Lung microvascular endothelial cell (primary cell): ENCODE measurements at regions not wholly inside any gene's neighbourhood (a gene's known extent, or its start where the extent isn't known, plus 50 kb on each side); places are given as distances from the start of the nearest gene placed in this dataset.
"Not testable (repeated sequence)": the region's sequence is repeated elsewhere in the genome, so short reads cannot be mapped to it uniquely, and the experiment has no call there.

ENCODE experiments used
- DNase-seq, 2 donors: peaks; one replicate each; pipeline versions ENCODE4 v3.0.0 to v3.0.0-alpha.2; 2010; ENCODE audit warnings: low read depth in 2 of 2

DNA sequence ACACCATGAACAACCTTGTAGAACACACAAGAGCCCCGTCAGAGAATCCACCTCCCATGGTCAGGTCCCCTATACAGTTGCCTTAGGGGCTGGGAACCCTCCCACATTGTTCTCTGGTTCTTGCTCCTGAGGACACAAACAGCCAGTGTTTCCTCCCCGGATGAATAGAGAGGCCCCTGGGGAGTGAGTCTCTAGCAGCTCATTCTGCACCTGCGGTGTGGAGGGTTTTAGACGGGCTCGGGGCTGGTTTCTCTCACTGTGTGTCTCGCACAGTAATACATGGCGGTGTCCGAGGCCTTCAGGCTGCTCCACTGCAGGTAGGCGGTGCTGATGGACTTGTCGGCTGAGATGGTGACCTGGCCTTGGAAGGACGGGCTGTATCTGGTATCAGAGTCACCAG, 1052.1 kb downstream of the TMEM121 start:
- DNase-seq: no peak

DNA sequence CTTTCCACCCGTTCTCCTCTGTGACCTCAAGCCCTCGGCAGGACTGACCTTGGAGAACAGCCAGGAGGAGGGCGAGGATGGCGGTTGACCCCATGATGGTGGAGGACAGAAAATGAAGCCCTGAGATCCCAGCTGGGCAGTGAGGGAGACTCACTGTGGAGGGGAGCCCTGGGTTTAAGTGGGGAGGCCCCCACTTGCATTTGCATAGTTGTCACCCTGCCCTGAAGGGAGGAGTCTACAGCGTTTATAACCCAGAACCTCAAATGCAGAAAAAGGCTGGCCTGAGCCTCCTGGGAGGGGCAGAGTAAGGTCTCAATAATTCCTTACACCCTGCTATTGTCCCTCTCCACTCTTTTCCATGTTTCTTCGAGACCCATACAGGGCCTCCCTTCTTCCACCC, 1052.7 kb downstream of the TMEM121 start:
- no peak for DNase-seq

DNA sequence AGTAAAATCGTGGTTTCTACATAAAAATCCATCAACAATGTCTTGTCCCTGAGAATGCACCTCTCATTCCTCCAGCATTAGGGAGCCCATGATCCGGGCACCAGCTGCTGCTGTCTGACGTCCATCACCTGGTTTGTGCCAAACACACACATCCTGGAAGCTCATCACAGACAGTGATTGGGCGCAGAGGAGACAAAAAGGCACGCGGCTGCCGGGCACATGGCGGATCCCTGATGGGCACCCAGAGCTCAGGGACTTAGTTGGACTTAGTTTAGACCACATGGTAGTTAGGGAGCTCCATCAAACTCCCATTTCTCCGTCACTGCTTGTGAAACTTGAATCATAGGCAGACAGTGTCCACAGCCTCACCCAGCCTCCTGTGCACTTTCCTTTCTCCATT, 1059.3 kb downstream of the TMEM121 start:
- DNase-seq: no peak

DNA sequence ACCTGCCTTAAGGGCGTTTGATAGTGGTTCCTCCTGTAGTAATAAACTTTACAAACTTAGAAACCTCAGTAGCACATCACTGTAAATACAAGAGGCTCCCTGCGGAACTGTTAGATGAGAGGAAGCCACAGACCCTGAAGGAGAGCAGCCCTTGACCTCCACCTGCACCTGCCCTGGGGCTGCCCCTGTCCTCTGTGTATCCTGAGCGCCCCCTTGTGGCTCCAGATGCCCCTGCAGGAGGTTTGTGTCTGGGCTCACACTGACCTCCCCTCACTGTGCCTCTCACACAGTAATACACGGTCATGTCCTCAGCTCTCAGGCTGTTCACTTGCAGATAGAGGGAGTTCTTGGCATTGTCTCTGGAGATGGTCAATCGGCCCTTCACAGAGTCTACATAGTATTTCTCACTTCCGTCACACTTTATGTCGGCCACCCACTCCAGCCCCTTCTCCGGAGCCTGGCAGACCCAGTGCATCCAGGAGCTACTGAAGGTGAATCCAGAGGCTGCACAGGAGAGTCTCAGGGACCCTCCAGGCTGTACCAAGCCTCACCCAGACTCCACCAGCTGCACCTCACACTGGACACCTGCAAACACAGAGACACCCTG, 1059.8 kb downstream of the TMEM121 start:
- DNase-seq: no peak

DNA sequence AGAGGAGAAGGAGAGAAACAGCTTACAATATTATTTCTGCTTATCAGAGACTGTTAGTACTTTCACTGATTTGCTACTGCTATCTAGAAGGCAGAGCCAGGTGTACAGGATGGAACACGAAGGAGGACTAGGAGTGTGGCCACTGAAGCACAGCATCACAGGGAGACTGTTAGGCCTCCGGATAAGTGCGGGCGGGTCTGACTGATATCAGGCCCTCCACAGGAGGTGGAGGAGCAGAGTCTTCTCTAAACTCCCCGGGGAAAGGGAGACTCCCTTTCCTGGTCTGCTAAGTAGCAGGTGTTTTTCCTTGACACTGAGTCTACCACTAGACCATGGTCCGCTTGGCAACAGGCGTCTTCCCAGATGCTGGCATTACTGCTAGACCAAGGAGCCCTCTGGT, 1065.2 kb downstream of the TMEM121 start:
- not testable (repeated sequence) for DNase-seq

DNA sequence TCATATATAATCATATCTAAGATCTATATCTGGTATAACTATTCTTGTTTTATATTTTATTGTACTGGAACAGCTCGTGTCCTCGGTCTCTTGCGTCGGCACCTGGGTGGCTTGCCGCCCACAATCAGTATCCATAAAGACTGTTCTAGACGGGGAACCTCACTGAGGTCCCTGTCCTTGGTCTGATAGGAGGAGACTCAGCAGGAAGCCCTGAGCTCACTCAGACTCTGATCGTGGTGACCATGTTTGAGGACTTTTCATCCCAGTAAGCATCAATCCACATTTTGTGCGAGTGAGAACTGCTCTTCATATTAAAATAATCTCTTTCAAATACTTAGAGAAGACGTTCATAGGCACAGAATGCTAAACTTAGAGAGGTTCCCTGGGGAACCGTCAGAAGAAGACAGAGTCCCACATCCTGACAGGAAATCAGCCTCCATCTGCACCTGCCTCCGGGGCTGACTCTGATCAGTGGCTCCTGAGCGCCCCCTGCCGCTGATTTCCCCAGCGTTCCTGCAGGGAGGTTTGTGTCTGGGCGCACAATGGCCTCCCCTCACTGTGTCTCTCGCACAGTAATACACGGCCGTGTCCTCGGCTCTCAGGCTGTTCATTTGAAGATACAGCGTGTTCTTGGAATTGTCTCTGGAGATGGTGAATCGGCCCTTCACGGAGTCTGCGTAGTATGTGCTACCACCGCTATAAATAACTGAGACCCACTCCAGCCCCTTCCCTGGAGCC, 1065.9 kb downstream of the TMEM121 start:
- DNase-seq: not testable (repeated sequence)

DNA sequence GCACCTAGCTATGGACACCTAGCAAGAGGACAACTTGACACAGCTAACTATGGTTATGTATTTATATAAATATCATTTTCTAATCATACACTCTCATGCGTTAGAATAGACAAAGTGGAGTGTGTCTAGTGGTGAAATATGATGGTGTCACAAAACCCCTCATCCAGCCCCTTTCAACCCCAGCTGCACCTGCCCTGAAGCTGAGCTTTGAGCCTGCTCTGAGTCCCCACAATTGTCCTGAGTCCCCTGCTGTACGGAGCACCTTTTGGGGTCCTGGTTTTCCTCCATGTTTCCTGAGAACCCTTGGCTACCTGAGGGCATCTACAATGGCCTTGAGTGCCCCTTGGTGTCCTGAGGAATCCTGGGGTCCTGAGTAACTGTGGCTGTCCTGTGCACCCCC, 1072.8 kb downstream of the TMEM121 start:
- DNase-seq: no peak

DNA sequence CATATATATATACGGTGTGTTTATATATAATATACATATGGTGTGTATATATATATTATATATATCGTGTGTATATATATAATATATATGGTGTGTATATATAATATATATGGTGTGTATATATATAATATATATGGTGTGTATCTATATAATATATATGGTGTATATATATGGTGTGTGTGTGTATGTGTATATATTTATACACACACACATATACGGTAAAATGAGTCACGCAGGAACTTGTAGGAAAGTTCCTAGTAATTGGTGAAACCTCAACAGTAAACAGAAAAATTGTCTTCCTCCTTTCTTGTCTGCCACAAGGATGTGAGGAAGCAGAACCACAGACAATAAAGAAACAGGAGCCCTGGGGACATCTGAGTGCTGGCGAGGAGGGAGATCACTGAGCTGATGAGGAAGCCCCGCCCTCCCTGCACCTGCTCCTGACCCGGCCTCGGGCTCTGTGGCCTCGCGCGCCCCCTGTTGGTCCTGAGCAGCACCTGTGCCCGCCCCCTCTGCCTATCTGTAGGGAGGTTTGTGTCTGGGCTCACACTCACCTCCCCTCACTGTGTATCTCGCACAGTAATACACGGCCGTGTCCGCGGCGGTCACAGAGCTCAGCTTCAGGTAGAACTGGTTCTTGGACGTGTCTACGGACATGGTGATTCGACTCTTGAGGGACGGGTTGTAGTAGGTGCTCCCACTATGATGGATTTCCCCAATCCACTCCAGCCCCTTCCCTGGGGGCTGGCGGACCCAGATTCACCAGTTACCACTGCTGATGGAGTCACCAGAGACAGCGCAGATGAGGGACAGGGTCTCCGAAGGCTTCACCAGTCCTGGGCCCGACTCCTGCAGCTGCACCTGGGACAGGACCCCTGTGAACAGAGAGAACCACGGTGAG, 1079.4 kb downstream of the TMEM121 start:
- DNase-seq: peak in 1 of 2 donors; percentile 5

DNA sequence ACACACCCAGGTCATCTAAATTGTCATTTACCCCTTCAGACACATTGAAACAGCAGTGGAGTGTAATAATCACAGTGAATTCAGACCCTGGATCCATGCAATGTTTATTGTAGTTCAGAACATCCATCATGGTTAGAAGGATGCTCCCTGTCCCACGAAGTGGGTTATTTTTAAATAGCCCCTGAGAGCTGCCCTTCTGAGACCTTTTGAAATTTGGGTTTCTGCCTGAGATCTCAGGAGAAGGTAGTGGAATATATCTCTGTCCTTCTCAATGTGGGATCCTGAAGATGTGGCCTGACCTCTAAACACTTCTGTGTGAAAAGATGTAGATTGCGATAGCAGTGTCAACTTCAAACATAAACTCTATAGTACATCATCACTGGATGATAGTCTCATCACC, 1080.6 kb downstream of the TMEM121 start:
- DNase-seq: no peak

DNA sequence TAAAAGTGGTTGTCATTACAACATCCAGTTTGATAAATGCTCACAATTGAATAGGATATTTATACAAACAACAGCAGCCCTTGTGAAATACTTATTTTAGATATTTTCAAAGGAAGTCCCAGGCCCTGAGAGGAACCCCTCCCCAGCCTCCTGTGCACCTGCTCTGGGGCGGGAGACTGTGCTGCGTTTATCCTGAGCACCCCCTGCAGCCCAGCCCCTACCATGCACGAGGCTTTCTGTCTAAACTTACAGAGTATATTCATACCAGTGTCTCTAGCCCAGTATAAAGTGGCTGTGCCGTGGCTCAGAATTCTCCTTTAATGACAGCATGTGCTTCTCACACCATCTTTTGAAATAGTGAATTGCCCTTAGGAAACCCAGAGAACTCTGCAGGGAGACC, 1084.3 kb downstream of the TMEM121 start:
- no peak for DNase-seq

DNA sequence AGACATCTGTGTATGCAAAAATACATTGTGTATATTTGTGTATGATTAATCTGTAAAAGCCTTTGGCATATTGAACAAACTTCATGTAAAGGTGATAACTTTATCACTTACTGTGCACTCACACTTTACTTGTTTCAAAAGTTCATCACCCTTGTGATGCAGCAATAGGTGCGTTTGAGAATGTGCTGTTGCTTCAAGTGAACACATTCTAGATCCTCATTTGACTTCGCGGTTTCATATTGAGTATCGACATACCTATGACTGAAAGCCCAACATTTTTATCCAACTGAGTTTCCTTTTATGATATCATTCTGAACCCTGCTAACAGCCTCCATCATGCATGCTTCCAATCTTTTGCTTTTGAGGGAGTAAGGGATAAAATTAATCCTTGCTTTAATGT, 1086.9 kb downstream of the TMEM121 start:
- no peak for DNase-seq

DNA sequence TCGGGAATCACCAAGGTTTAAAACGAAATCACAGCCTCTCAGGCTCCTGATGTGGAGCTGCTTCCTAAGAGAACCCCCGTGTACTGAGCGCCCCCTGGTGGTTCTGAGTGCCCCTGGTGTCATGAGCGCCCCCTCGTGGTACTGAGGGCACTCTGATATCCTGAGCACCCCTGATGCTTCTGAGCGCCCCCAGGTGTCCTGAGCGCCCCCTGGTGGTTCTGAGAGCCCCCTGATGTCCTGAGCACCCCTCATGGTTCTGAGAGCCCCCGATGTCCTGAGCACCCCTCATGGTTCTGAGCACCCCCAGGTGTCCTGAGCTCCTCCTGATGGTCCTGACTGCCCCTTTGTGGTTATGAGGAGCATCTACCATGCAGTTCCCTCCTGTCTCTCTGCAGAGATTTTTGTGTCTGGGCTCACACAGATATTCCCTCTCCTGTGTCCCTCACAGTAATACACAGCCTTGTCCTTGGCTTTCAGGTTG, 1092.1 kb downstream of the TMEM121 start:
- peak; percentile 12 to 13 for DNase-seq

DNA sequence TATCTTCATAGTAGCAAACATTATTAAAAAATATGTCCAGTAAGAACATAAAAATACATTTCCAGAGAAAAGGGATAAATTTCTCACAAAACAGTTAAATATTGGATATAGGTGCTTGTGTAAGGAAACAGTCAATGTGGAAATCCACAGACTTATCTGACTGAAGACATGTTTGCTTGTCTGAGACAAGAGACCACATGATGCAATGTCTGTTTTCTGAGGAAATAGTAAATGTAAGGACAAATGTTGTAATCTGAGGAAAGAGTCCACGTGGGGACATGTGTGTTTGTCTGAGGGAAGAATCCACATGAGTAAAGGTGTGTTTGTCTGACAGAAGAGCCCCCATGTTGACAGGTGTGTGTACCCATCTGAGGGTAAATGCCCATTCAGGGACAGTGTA, 1093.2 kb downstream of the TMEM121 start:
- DNase-seq: no peak

DNA sequence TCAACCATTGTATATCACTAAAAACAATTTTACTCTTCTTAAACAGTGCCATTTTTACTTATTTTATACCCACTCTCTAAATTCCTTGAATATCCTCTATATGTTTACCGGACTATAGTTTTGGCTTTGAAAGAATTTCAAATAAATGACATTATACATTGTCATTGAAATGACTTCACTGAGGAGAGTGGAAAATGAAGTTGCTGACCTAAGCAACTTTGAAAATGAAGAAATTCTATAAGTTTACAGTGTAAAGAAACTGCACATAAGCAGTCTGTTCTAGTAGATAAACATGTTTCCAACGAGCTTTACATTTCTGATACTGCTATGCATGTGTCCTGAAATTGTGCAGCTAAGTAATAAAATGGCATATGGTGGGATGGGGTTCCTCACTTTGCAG, 1094.0 kb downstream of the TMEM121 start:
- no peak for DNase-seq

DNA sequence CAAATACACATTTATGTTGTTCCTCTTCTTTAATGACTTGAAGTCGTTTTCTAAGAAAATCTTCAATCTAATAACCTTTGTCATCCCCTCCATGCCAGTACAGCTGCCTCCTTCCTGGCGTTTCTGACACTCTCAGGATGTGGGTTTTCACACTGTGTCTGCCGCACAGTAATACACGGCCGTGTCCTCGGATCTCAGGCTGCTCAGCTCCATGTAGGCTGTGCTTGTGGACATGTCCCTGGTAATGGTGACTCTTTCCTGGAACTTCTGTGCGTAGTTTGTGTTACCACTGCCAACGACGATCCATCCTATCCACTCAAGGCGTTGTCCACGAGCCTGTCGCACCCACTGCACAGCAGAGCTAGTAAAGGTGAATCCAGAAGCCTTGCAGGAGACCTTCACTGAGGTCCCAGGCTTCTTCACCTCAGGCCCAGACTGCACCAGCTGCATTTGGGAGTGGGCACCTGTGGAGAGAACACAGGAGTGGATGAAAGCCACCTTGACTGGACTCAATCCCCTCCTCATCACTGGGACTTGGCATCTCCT, 1095.9 kb downstream of the TMEM121 start:
- no peak for DNase-seq

DNA sequence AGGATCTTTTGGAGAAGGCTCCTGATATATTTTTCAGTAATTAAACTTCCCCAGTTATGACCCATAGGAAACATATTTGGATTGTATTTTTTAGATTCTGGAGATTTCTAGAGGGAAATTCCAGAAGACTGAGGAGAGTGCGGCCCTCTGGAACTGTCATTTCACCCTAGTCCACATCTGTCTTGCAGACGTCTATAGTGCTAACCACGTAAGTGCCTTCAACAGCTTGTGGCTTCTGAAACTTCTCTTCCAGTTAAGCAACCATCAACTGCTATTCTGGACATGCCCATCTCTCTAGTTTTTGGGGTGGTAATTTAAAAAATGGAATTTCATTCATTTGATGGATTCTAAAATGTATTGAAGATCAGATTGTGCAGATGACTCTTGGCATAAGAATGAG, 1098.8 kb downstream of the TMEM121 start:
- no peak for DNase-seq

DNA sequence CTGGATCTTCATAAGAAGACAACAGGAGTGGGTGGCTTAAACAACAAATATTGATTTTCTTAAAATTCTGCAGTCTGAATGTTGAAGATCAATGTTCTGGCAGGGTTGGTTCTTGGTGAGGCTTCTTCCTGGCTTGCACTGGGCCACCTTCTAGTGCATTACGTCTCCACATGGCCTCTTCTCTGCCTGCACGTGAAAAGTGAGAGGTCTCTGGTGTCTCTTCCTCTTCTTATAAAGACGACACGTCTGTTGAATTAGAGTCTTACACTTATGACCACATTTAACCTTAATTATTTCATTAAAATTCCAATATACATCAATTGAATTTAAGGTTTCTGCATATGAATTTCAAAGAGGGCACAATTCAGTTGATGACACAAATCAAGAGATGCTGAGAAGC, 1100.1 kb downstream of the TMEM121 start:
- DNase-seq: not testable (repeated sequence)

DNA sequence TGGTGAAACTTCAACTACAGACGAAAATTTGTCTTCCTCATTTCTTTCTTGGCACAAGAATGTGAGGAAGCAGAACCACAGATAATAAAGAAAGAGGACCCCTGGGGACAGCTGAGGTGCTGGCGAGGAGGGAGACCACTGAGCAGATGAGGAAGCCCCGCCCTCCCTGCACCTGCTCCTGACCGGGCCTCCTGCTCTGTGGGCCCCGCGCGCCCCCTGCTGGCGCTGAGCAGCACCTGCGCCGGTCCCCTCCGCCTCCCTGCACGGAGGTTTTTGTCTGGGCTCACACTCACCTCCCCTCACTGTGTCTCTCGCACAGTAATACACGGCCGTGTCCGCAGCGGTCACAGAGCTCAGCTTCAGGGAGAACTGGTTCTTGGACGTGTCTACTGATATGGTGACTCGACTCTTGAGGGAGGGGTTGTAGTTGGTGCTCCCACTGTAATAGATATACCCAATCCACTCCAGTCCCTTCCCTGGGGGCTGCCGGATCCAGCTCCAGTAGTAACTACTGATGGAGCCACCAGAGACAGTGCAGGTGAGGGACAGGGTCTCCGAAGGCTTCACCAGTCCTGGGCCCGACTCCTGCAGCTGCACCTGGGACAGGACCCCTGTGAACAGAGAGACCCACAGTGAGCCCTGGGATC, 1100.7 kb downstream of the TMEM121 start:
- peak; percentile 3 to 31 for DNase-seq

DNA sequence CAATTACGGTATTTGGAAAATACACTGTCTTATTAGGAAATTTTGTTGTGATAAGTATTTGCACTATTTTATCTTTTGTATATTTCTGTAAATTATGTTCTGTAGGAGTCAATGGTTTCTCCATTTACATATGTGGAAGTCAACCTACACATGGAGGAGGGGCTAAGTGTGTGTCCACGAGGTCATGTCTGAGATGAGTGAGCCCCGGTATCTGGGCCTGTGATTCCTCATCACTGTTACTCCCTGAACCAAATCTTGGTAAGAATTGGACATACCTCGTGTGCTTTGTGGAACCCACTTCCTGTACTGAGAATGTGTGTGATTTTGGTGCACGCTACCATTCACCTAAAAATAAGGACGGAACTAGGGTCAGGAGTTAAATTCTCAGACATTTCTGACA, 1105.5 kb downstream of the TMEM121 start:
- no peak for DNase-seq

DNA sequence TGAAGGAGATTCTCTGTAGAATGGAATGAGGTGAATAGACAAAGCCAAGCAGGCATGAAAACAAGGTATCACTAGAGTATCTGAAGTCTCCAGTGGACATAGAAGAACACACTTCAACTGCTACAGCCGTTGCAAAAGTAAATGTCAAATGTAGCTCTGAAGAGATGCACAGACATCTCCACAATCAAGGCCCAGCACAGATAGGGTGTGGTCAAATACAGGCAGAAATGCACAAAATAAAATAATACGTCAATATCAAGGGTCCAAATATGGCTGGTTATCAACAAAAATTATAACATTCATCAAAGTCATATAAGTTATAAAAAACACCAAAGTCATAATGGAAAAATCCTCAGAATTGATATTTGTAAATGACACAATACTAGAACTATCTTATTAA, 1107.3 kb downstream of the TMEM121 start:
- DNase-seq: no peak

DNA sequence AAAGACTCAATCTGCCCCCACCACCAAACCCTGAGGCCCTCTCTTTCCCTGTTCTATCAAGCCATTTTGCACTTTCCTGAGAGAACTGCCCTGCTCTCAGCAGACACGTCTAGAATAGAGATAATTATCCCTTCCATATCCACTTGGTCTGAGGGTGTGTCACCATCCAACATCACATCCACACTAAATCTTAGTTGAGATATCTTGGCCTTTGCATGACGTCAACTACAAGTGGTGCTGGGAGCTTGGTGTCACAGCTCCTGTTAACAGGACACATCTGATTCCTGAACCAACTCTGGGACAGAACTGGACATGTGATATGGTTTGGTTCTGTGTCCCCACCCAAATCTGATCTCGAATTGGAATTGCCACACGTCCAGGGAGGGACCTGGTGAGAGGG, 1109.2 kb downstream of the TMEM121 start:
- DNase-seq: no peak
